ENCODE measurements at regions not wholly inside any gene's neighbourhood (a gene's known extent, or its start where the extent isn't known, plus 50 kb on each side); places are given as distances from the start of the nearest gene placed in this dataset.

DNA sequence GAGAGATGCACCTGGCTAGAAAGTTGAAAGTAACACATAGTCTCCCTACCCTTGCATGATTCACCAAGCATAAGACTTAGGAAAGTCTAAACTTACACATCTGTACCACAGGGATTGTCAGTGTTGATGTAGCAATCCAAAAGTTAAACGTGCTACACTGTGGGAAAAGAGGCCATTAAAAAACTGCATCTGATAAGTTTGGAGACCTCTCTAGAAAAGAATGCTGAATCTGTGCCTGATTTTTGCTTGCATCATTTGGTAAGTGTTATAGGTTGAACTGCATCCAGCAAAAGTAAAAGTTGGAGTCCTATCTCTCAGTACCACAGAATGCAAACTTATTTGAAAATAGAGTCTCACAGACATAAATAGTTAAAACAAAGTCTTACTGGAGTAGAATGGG lies 126.6 kb downstream of the SLC6A15 start:
- Mint-ChIP-seq H3K27ac (no peak overlapping the region), H3K4me3 (no peak overlapping the region), H3K36me3 (no peaks in the 10 kb centered on the region), H3K27me3 (ENCODE audit: low read depth in 3 of 3) (no peaks in the 10 kb centered on the region), H3K9me3 (no peaks in the 10 kb centered on the region), H3K4me1 (no peaks in the 10 kb centered on the region)
- TF ChIP-seq CTCF (IDR thresholded peaks at IDR 0.05), result no peak
- Histone ChIP-seq H2AFZ (ENCODE audit: insufficient read depth, low read depth, low read length, poor library complexity, severe bottlenecking) (no peak overlapping the region), H3K27ac (ENCODE audit: low read depth in 1 of 2, low read length in 2 of 2) (no peak overlapping the region), H3K4me3 (replicated peaks in 1 of 3; ENCODE audit: low read depth in 2 of 3, low read length in 3 of 3) (no peak overlapping the region), H3K36me3 (replicated peaks in 1 of 2; ENCODE audit: control insufficient read depth in 1 of 2, insufficient read depth in 2 of 2, low read length in 2 of 2) (no peaks in the 10 kb centered on the region), H3K27me3 (ENCODE audit: control insufficient read depth in 2 of 2, insufficient read depth in 2 of 2, low read length in 2 of 2) (no peaks in the 10 kb centered on the region), H3K4me2 (replicated peaks; ENCODE audit: extremely low read depth, low read length, poor library complexity, severe bottlenecking) (no peak overlapping the region), H4K20me1 (ENCODE audit: insufficient read depth, low read length) (no peaks in the 10 kb centered on the region), H3K9ac (ENCODE audit: insufficient read depth, low read length, poor library complexity, severe bottlenecking) (no peak overlapping the region), H3K9me3 (replicated peaks in 1 of 2; ENCODE audit: control insufficient read depth in 1 of 2, insufficient read depth in 1 of 2, low read length in 2 of 2) (no peaks in the 10 kb centered on the region), H3K4me1 (ENCODE audit: control insufficient read depth in 1 of 2, insufficient read depth in 2 of 2, low read length in 2 of 2) (no peaks in the 10 kb centered on the region), H3K79me2 (ENCODE audit: insufficient read depth, low read length) (no peaks in the 10 kb centered on the region)
- no peak for DNase-seq
- intact Hi-C loops (cut with micrococcal nuclease), result no loop called here
- no CpG with 5 or more reads among the region's 1 CpG for WGBS (ENCODE audit: insufficient coverage)

GRCh38 chr12:84785281-84785680 lies 127.3 kb downstream of the SLC6A15 start:
- no peaks in the 10 kb centered on the region for H3K79me2 ChIP-seq (ENCODE audit: insufficient read depth, low read length)
- no peak for DNase-seq
- H3K9ac ChIP-seq (ENCODE audit: insufficient read depth, low read length, poor library complexity, severe bottlenecking), result no peak overlapping the region
- H3K4me1 ChIP-seq (ENCODE audit: control insufficient read depth in 1 of 2, insufficient read depth in 2 of 2, low read length in 2 of 2), result no peaks in the 10 kb centered on the region
- Mint-ChIP-seq H3K36me3 (no peaks in the 10 kb centered on the region), H3K27ac (no peak overlapping the region), H3K4me1 (no peaks in the 10 kb centered on the region), H3K27me3 (ENCODE audit: low read depth in 3 of 3) (no peaks in the 10 kb centered on the region), H3K9me3 (no peaks in the 10 kb centered on the region), H3K4me3 (no peak overlapping the region)
- no peaks in the 10 kb centered on the region for H4K20me1 ChIP-seq (ENCODE audit: insufficient read depth, low read length)
- H3K27ac ChIP-seq (ENCODE audit: low read depth in 1 of 2, low read length in 2 of 2), result no peak overlapping the region
- 100% methylated on average over 1 of the region's 1 CpG for WGBS (ENCODE audit: insufficient coverage)
- H2AFZ ChIP-seq (ENCODE audit: insufficient read depth, low read depth, low read length, poor library complexity, severe bottlenecking), result no peak overlapping the region
- intact Hi-C loops (cut with micrococcal nuclease), result no loop called here
- H3K27me3 ChIP-seq (ENCODE audit: control insufficient read depth in 2 of 2, insufficient read depth in 2 of 2, low read length in 2 of 2), result no peaks in the 10 kb centered on the region
- TF ChIP-seq CTCF (IDR thresholded peaks at IDR 0.05), result no peak
- H3K36me3 ChIP-seq (replicated peaks in 1 of 2; ENCODE audit: control insufficient read depth in 1 of 2, insufficient read depth in 2 of 2, low read length in 2 of 2), result no peaks in the 10 kb centered on the region
- H3K9me3 ChIP-seq (replicated peaks in 1 of 2; ENCODE audit: control insufficient read depth in 1 of 2, insufficient read depth in 1 of 2, low read length in 2 of 2), result no peaks in the 10 kb centered on the region
- no peak overlapping the region for H3K4me2 ChIP-seq (replicated peaks; ENCODE audit: extremely low read depth, low read length, poor library complexity, severe bottlenecking)
- no peak overlapping the region for H3K4me3 ChIP-seq (replicated peaks in 1 of 3; ENCODE audit: low read depth in 2 of 3, low read length in 3 of 3)

Measured in CD14-positive monocyte (primary cell).